ENCODE measurements at regions not wholly inside any gene's neighbourhood (a gene's known extent, or its start where the extent isn't known, plus 50 kb on each side); places are given as distances from the start of the nearest gene placed in this dataset.

DNA sequence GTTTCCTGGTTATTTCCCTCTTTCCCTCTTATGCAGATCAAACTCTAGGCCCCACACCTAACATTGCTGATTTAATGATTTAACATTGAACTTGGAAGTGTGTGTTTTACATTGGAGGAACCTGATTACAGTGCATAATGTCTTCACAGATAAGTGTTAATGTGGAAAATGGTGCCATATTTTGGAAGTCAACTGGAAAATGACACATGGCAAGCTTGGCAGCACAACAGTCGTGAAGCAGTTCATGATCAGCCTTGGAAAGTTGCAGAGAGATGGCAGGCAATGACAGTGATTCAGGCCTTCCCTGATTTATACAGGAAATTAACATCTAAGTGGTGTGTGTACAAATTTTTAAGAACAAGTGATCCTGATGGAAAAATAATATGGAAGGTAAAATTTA lies 80.0 kb upstream of the CTNND2 start:
- Mint-ChIP-seq H3K27ac (no peak overlapping the region), H3K27me3 (ENCODE audit: insufficient read depth) (no peaks in the 10 kb centered on the region; the same call in 1 of the 2 replicates), H3K4me3 (no peak overlapping the region), H3K4me1 (ENCODE audit: low read depth) (no peaks in the 10 kb centered on the region), H3K9me3 (peaks cover 8% of the 10 kb centered on the region; the same call in 1 of the 2 replicates), H3K36me3 (ENCODE audit: low read depth) (no peaks in the 10 kb centered on the region; the same call in 1 of the 2 replicates)
- TF ChIP-seq, protein P1, sequence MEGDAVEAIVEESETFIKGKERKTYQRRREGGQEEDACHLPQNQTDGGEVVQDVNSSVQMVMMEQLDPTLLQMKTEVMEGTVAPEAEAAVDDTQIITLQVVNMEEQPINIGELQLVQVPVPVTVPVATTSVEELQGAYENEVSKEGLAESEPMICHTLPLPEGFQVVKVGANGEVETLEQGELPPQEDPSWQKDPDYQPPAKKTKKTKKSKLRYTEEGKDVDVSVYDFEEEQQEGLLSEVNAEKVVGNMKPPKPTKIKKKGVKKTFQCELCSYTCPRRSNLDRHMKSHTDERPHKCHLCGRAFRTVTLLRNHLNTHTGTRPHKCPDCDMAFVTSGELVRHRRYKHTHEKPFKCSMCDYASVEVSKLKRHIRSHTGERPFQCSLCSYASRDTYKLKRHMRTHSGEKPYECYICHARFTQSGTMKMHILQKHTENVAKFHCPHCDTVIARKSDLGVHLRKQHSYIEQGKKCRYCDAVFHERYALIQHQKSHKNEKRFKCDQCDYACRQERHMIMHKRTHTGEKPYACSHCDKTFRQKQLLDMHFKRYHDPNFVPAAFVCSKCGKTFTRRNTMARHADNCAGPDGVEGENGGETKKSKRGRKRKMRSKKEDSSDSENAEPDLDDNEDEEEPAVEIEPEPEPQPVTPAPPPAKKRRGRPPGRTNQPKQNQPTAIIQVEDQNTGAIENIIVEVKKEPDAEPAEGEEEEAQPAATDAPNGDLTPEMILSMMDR (IDR thresholded peaks at IDR 0.05), result no peak
- DNase-seq, result no peak

DNA sequence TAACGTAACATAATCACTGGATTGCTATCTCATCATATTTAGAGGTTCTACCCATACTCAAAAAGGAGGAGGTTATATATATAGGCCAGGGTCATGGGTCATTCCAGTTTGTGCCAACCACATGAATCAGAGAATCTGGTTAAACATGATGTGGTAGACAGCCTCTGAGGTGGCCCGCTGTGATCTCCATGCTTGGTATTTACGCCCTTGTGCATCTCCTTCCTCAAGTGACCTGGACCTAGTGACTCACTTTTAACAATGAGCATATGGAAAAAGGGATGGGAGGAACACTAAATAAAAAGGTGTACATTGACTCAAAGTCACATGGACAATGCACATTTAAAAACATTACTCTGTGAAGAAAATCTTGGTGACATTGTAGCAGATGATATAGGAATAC lies 77.7 kb upstream of the CTNND2 start:
- Mint-ChIP-seq H3K27ac (no peak overlapping the region), H3K4me1 (ENCODE audit: low read depth) (no peaks in the 10 kb centered on the region), H3K36me3 (ENCODE audit: low read depth) (no peaks in the 10 kb centered on the region; the same call in 1 of the 2 replicates), H3K9me3 (peaks cover 8% of the 10 kb centered on the region; the same call in 1 of the 2 replicates), H3K27me3 (ENCODE audit: insufficient read depth) (no peaks in the 10 kb centered on the region; the same call in 1 of the 2 replicates), H3K4me3 (no peak overlapping the region)
- TF ChIP-seq, protein P1 (IDR thresholded peaks at IDR 0.05), result no peak
- DNase-seq, result no peak

DNA sequence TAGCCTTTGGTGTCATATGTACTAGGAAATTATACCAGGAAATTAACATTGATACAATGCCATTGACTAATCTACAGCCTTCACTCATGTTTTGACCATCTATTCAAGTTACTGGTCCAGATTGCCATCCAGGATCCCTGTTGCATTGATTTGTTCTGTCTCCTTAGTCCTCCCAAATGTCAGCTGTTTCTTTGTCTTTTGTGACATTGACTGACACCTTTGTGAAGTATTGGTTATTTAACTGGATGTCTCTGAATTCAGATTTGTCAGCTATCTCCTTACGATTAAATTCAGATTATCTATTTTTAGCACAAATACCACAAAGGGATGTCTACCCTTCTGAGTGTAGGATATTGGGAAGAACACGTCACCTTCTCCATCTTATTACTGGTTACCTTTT lies 73.7 kb upstream of the CTNND2 start:
- Mint-ChIP-seq H3K27me3 (ENCODE audit: insufficient read depth) (no peaks in the 10 kb centered on the region), H3K36me3 (ENCODE audit: low read depth) (no peaks in the 10 kb centered on the region), H3K9me3 (peaks cover 12% of the 10 kb centered on the region; the same call in 1 of the 2 replicates), H3K27ac (no peak overlapping the region), H3K4me3 (no peak overlapping the region), H3K4me1 (ENCODE audit: low read depth) (no peaks in the 10 kb centered on the region)
- no peak for DNase-seq
- TF ChIP-seq, protein P1 (IDR thresholded peaks at IDR 0.05), result no peak

DNA sequence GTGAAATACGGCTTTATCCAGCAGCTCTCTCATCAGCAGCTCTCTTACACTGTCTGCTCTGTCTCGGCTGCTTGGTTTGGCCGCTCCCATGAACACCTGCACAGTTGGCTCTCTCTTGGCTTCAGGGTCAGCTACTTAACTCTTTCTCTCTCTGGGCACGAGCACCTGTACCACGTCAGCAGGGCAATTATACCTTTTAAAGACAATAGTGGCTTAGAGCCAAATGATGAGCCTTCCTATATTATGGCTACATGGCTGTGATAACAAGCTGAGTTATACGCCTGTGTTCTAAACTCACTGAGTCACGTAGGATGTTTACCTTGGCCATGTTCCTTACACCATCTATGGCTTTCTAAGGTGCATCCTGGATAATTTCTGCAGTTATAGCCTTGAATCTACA lies 69.2 kb upstream of the CTNND2 start:
- DNase-seq, result no peak
- TF ChIP-seq, protein P1 (IDR thresholded peaks at IDR 0.05), result no peak
- H3K9me3 Mint-ChIP-seq, result peaks cover 22% of the 10 kb centered on the region

DNA sequence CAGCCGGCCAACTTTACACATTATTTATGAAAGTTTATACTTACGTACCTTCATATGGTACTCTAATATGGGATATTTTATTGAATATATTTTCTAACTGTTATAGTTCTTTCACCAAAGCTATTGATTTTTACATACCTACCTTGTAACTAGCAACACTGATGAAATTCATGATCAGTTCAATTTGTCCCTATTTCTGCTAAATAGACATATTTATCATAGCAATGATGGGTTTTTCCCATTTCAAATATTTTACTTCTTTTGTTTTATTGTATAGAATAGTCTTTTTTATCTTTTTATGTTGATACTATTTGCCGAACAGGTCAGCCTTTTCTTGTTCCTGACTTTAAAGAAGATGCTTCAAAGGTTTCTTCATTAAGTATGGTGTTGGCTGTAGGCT lies 59.0 kb upstream of the CTNND2 start:
- TF ChIP-seq, protein P1 (IDR thresholded peaks at IDR 0.05), result no peak
- no peaks in the 10 kb centered on the region for H3K27me3 Mint-ChIP-seq (ENCODE audit: insufficient read depth)
- no peak for DNase-seq
- H3K9me3 Mint-ChIP-seq, result peaks cover 4% of the 10 kb centered on the region; the same call in 1 of the 2 replicates
- H3K4me3 Mint-ChIP-seq, result no peak overlapping the region
- no peaks in the 10 kb centered on the region for H3K4me1 Mint-ChIP-seq (ENCODE audit: low read depth)
- no peaks in the 10 kb centered on the region for H3K36me3 Mint-ChIP-seq (ENCODE audit: low read depth)
- no peak overlapping the region for H3K27ac Mint-ChIP-seq

More for the DNA sequence above, 69.2 kb upstream of the CTNND2 start:
- no peaks in the 10 kb centered on the region for H3K36me3 Mint-ChIP-seq (ENCODE audit: low read depth)
- no peaks in the 10 kb centered on the region for H3K4me1 Mint-ChIP-seq (ENCODE audit: low read depth)
- no peak overlapping the region for H3K27ac Mint-ChIP-seq
- H3K27me3 Mint-ChIP-seq (ENCODE audit: insufficient read depth), result no peaks in the 10 kb centered on the region
- H3K4me3 Mint-ChIP-seq, result no peak overlapping the region

DNA sequence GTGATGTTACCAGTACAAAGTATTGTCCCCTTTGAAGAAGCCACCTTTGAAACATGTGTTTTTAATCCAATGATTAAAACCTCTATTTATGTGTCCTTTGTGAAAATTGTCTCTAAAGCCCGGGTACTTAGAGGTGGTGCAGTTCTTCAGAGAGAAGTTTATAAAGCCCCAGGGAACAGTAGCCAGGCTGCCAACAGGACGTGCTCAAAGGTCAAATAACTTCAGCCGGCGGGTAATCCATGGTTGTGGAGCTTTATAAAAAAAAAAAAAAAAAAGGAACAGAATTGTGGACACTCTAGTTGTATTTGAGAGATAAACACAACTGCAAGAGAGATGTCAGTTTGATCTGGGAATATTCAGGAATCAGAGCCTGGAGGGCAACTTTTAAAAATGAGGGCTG lies 57.9 kb upstream of the CTNND2 start:
- Mint-ChIP-seq H3K27ac (no peak overlapping the region), H3K36me3 (ENCODE audit: low read depth) (no peaks in the 10 kb centered on the region)

More for the DNA sequence above, 57.9 kb upstream of the CTNND2 start:
- H3K4me1 Mint-ChIP-seq (ENCODE audit: low read depth), result no peaks in the 10 kb centered on the region
- H3K4me3 Mint-ChIP-seq, result no peak overlapping the region
- TF ChIP-seq, protein P1 (IDR thresholded peaks at IDR 0.05), result no peak
- H3K9me3 Mint-ChIP-seq, result peaks cover 4% of the 10 kb centered on the region; the same call in 1 of the 2 replicates
- H3K27me3 Mint-ChIP-seq (ENCODE audit: insufficient read depth), result no peaks in the 10 kb centered on the region
- DNase-seq, result no peak
